ENCODE measurements at regions not wholly inside any gene's neighbourhood (a gene's known extent, or its start where the extent isn't known, plus 50 kb on each side); places are given as distances from the start of the nearest gene placed in this dataset.

DNA sequence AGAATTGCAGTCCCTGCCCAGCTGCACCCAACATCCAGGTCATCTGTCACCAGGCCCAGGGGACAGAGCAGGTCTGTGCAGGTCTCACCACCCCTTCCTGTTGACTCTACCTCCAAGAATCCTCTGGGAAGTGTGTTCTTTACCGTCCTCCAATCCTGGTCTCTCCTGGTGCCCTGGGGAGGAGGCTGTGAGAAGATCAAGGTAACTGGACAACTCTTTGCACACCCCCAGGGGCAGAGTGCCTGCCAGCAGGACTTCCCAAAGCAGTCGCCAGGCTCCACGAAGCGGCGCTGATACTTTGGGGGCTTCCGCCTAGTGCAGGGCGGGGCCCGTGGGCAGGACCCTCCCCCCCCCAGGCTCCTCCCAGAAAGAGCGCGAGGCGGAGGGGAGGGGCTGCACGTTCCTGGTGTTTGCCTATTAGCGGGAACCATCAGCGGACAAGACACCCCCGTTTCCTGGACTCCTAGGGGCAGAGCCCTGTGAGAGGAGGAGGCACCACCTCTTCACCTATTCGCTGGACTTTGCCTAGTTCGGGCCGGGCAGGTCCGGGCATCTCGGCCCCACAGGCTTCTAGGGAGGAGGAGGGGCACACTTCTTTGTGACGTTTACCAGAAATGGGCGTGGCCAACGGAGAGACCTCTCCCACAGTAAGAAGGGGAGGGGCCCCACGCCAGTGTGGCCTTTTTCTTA is 918.0 kb downstream of the AACS start:
- no peak for DNase-seq (ENCODE audit: low read depth, low spot score)
- CTCF ChIA-PET = no interaction called here
- TF ChIP-seq, protein P1, sequence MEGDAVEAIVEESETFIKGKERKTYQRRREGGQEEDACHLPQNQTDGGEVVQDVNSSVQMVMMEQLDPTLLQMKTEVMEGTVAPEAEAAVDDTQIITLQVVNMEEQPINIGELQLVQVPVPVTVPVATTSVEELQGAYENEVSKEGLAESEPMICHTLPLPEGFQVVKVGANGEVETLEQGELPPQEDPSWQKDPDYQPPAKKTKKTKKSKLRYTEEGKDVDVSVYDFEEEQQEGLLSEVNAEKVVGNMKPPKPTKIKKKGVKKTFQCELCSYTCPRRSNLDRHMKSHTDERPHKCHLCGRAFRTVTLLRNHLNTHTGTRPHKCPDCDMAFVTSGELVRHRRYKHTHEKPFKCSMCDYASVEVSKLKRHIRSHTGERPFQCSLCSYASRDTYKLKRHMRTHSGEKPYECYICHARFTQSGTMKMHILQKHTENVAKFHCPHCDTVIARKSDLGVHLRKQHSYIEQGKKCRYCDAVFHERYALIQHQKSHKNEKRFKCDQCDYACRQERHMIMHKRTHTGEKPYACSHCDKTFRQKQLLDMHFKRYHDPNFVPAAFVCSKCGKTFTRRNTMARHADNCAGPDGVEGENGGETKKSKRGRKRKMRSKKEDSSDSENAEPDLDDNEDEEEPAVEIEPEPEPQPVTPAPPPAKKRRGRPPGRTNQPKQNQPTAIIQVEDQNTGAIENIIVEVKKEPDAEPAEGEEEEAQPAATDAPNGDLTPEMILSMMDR (IDR thresholded peaks at IDR 0.05; ENCODE audit: low read depth, low read length) = no peak
- Histone ChIP-seq H3K27ac (ENCODE audit: low read depth, low read length) (no peak overlapping the region), H3K27me3 (ENCODE audit: control insufficient read depth, insufficient read depth, low read length) (no peaks in the 10 kb centered on the region), H3K4me3 (ENCODE audit: low read depth, low read length) (no peak overlapping the region), H3K9me3 (ENCODE audit: control insufficient read depth, insufficient read depth, low read length) (peaks cover 42% of the 10 kb centered on the region)
- POLR2A ChIA-PET = no interaction called here

DNA sequence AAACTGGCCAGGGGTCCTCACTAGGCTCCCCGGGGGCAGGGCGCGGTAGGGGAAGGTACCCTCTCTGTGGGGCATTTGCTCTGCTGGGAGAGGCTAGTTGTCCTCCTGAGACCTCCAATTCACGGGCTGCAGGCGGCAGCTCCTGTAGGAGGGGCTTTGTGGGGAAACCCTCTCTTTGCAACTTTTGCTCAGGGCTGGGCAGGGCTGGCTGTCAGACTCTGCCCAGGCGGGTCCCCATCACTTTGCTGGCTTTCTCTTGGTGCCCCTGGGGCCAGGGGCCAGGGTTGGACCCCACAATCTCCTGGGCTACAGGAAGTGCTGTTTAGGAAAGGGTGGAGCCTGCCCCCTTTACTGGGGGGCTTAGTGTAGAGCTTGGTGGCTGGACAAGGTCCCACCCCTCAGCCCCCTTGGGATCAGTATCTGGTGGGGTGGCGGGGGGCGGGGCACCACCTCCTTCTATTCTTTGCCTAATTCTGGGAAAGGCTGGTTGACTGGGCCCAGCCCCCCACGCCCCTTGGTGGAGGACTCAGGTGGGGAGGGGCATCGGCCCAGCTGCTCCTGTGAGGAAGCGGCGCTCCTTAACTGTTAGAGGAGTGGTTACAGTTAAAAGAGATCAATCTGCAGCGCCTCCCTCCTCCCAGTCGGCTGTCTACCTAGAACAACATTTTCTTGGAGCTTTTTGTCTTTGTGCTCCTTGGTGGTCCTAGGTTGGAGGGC is 918.7 kb downstream of the AACS start:
- H3K4me3 ChIP-seq (ENCODE audit: low read depth, low read length) = no peak overlapping the region
- CTCF ChIA-PET = no interaction called here

DNA sequence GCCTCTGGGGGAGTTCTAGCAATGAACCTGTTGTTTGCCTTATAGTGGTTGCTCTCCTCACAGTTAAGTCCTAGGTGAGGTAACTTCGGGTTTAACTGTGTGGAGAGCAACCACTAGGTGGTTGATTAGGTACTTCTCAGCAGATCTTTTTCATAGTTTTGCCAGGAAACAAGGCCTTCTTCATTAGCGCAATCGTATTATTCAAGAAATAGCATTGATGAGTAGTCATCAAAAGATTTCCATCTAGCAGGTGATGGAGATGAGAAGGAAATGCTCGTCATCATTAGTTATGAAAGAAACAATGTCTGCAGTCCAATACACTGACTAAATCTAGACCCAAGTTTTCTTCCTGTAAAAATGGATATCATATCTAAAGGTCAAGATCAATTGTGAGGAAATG is 923.3 kb downstream of the AACS start:
- Histone ChIP-seq H3K27me3 (ENCODE audit: control insufficient read depth, insufficient read depth, low read length) (no peaks in the 10 kb centered on the region), H3K27ac (ENCODE audit: low read depth, low read length) (no peak overlapping the region), H3K9me3 (ENCODE audit: control insufficient read depth, insufficient read depth, low read length) (peaks cover 25% of the 10 kb centered on the region), H3K4me3 (ENCODE audit: low read depth, low read length) (no peak overlapping the region)
- TF ChIP-seq, protein P1 (IDR thresholded peaks at IDR 0.05; ENCODE audit: low read depth, low read length) = no peak
- ChIA-PET CTCF (no interaction called here), POLR2A (no interaction called here)
- DNase-seq (ENCODE audit: low read depth, low spot score) = no peak

More for the DNA sequence above, 918.7 kb downstream of the AACS start:
- Histone ChIP-seq H3K9me3 (ENCODE audit: control insufficient read depth, insufficient read depth, low read length) (peaks cover 44% of the 10 kb centered on the region), H3K27me3 (ENCODE audit: control insufficient read depth, insufficient read depth, low read length) (no peaks in the 10 kb centered on the region), H3K27ac (ENCODE audit: low read depth, low read length) (no peak overlapping the region)
- DNase-seq (ENCODE audit: low read depth, low spot score) = no peak
- POLR2A ChIA-PET = no interaction called here
- TF ChIP-seq, protein P1 (IDR thresholded peaks at IDR 0.05; ENCODE audit: low read depth, low read length) = no peak

DNA sequence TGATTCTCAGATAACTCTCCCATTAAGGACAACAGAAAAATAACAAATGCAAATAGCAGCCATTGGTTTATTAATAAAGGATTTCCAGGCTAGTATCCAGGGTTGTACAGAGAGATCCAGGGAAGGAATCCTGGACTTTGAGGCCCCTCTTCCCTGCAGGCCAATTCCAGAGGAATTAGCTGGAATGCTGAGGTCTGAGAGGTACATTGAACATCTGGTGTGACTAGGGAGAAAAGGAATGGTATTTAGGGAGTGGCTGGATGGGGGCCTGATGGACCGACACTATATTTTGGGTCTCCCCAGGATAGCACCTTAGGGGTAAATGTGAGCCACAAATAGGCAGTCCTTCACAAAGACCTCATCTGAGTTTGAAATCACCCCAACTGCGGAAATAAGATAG is 924.5 kb downstream of the AACS start:
- ChIA-PET CTCF (no interaction called here), POLR2A (no interaction called here)
- DNase-seq (ENCODE audit: low read depth, low spot score) = no peak
- no peak overlapping the region for H3K4me3 ChIP-seq (ENCODE audit: low read depth, low read length)
- H3K27me3 ChIP-seq (ENCODE audit: control insufficient read depth, insufficient read depth, low read length) = no peaks in the 10 kb centered on the region
- H3K27ac ChIP-seq (ENCODE audit: low read depth, low read length) = no peak overlapping the region
- TF ChIP-seq, protein P1 (IDR thresholded peaks at IDR 0.05; ENCODE audit: low read depth, low read length) = no peak
- H3K9me3 ChIP-seq (ENCODE audit: control insufficient read depth, insufficient read depth, low read length) = peaks cover 17% of the 10 kb centered on the region

DNA sequence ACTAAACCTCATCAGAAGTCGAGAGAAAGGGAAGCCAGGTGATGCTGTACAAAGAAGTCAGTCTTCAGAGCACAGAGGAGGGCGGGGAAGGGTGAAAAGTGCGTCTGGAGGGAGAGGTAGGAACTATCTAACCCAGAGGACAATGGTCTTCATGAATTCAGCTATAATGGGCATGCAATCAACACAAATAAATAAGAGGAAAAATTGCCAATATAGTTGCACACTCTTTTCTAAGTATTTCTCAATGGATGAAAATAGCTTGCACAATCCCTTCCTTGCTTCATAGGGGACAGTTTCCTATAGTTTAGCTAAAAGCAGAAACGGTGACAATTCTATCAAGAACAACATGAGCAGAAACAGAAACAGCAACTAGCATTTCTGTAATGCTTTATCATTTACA is 931.2 kb downstream of the AACS start:
- H3K27me3 ChIP-seq (ENCODE audit: control insufficient read depth, insufficient read depth, low read length) = no peaks in the 10 kb centered on the region
- POLR2A ChIA-PET = no interaction called here
- no peak overlapping the region for H3K27ac ChIP-seq (ENCODE audit: low read depth, low read length)
- DNase-seq (ENCODE audit: low read depth, low spot score) = no peak
- no peak overlapping the region for H3K4me3 ChIP-seq (ENCODE audit: low read depth, low read length)
- H3K9me3 ChIP-seq (ENCODE audit: control insufficient read depth, insufficient read depth, low read length) = peaks cover 8% of the 10 kb centered on the region; the same call in 1 of the 2 replicates
- CTCF ChIA-PET = no interaction called here
- TF ChIP-seq, protein P1 (IDR thresholded peaks at IDR 0.05; ENCODE audit: low read depth, low read length) = no peak
